H7 (cell line): ENCODE measurements at regions not wholly inside any gene's neighbourhood (a gene's known extent, or its start where the extent isn't known, plus 50 kb on each side); places are given as distances from the start of the nearest gene placed in this dataset.
"Not testable (repeated sequence)": the region's sequence is repeated elsewhere in the genome, so short reads cannot be mapped to it uniquely, and the experiment has no call there.

Experiments used
- DNase-seq: peaks from one replicate; pipeline ENCODE4 v3.0.0; 2012
- H3K27me3 ChIP-seq: 2 replicates; pipeline ENCODE4 v1.6.0; 2011; ENCODE audit warnings: mild to moderate bottlenecking, low read length; ENCODE audit not compliant: control insufficient read depth, insufficient read depth
- H3K36me3 ChIP-seq: replicated peaks from 2 replicates; pipeline ENCODE4 v1.5.1; 2011; ENCODE audit warnings: low read length; ENCODE audit not compliant: control insufficient read depth, insufficient read depth
- H3K4me3 ChIP-seq: 2 replicates; pipeline ENCODE4 v1.5.1; 2011; ENCODE audit warnings: low read depth, mild to moderate bottlenecking, control low read depth, low read length, moderate library complexity; ENCODE audit not compliant: insufficient read depth

- no peak for DNase-seq
- Histone ChIP-seq H3K36me3 (no peaks in the 10 kb centered on the region), H3K27me3 (no peaks in the 10 kb centered on the region), H3K4me3 (no peak overlapping the region)
Measured at GRCh38 chr6:85065831-85066230, 301.4 kb upstream of the TBX18 start.

GRCh38 chr6:85063611-85064010 lies 299.2 kb upstream of the TBX18 start:
- Histone ChIP-seq H3K4me3 (no peak overlapping the region), H3K27me3 (no peaks in the 10 kb centered on the region), H3K36me3 (no peaks in the 10 kb centered on the region)
- no peak for DNase-seq

GRCh38 chr6:85062884-85063283 lies 298.5 kb upstream of the TBX18 start:
- Histone ChIP-seq H3K27me3 (no peaks in the 10 kb centered on the region), H3K36me3 (no peaks in the 10 kb centered on the region), H3K4me3 (no peak overlapping the region)
- no peak for DNase-seq

GRCh38 chr6:85058806-85059205 lies 294.4 kb upstream of the TBX18 start:
- DNase-seq = no peak
- no peaks in the 10 kb centered on the region for H3K27me3 ChIP-seq
- H3K4me3 ChIP-seq = no peak overlapping the region
- no peaks in the 10 kb centered on the region for H3K36me3 ChIP-seq

- Histone ChIP-seq H3K36me3 (no peaks in the 10 kb centered on the region), H3K4me3 (no peak overlapping the region), H3K27me3 (no peaks in the 10 kb centered on the region)
- DNase-seq = no peak
Measured at GRCh38 chr6:85050149-85050548, 285.8 kb upstream of the TBX18 start.

- H3K27me3 ChIP-seq = no peaks in the 10 kb centered on the region
- no peak for DNase-seq
- H3K4me3 ChIP-seq = no peak overlapping the region
- no peaks in the 10 kb centered on the region for H3K36me3 ChIP-seq
Measured at GRCh38 chr6:85049282-85049681, 284.9 kb upstream of the TBX18 start.

GRCh38 chr6:85047818-85048217 lies 283.4 kb upstream of the TBX18 start:
- H3K4me3 ChIP-seq = no peak overlapping the region
- no peaks in the 10 kb centered on the region for H3K36me3 ChIP-seq
- DNase-seq = no peak
- no peaks in the 10 kb centered on the region for H3K27me3 ChIP-seq

- H3K36me3 ChIP-seq, DNase-seq, H3K4me3 ChIP-seq, H3K27me3 ChIP-seq: not testable (repeated sequence)
Measured at GRCh38 chr6:85045767-85046166, 281.4 kb upstream of the TBX18 start.

GRCh38 chr6:85044361-85044760 lies 280.0 kb upstream of the TBX18 start:
- no peak for DNase-seq
- Histone ChIP-seq H3K27me3 (no peaks in the 10 kb centered on the region), H3K36me3 (no peaks in the 10 kb centered on the region), H3K4me3 (no peak overlapping the region)

GRCh38 chr6:85041376-85041775 lies 277.0 kb upstream of the TBX18 start:
- no peaks in the 10 kb centered on the region for H3K36me3 ChIP-seq
- no peak overlapping the region for H3K4me3 ChIP-seq
- no peak for DNase-seq
- H3K27me3 ChIP-seq = no peaks in the 10 kb centered on the region

- Histone ChIP-seq H3K4me3 (no peak overlapping the region), H3K27me3 (no peaks in the 10 kb centered on the region), H3K36me3 (no peaks in the 10 kb centered on the region)
- no peak for DNase-seq
Measured at GRCh38 chr6:85037221-85037620, 272.8 kb upstream of the TBX18 start.

- no peak overlapping the region for H3K4me3 ChIP-seq
- no peak for DNase-seq
- H3K36me3 ChIP-seq = no peaks in the 10 kb centered on the region
- H3K27me3 ChIP-seq = no peaks in the 10 kb centered on the region
Measured at GRCh38 chr6:85035766-85036165, 271.4 kb upstream of the TBX18 start.

- H3K4me3 ChIP-seq = no peak overlapping the region
Measured at GRCh38 chr6:85033547-85033946, 269.1 kb upstream of the TBX18 start.

GRCh38 chr6:85026021-85026420 lies 261.6 kb upstream of the TBX18 start:
- Histone ChIP-seq H3K4me3 (no peak overlapping the region), H3K36me3 (no peaks in the 10 kb centered on the region), H3K27me3 (no peaks in the 10 kb centered on the region)
- DNase-seq = no peak

More at GRCh38 chr6:85033547-85033946, 269.1 kb upstream of the TBX18 start:
- DNase-seq = no peak
- no peaks in the 10 kb centered on the region for H3K36me3 ChIP-seq
- no peaks in the 10 kb centered on the region for H3K27me3 ChIP-seq

- Histone ChIP-seq H3K27me3 (no peaks in the 10 kb centered on the region), H3K36me3 (no peaks in the 10 kb centered on the region), H3K4me3 (no peak overlapping the region)
- no peak for DNase-seq
Measured at GRCh38 chr6:85023721-85024120, 259.3 kb upstream of the TBX18 start.

GRCh38 chr6:85017352-85017751 lies 253.0 kb upstream of the TBX18 start:
- Histone ChIP-seq H3K36me3 (no peaks in the 10 kb centered on the region), H3K4me3 (no peak overlapping the region), H3K27me3 (no peaks in the 10 kb centered on the region)
- DNase-seq = no peak
